K562 (cell line): ENCODE measurements at regions not wholly inside any gene's neighbourhood (a gene's known extent, or its start where the extent isn't known, plus 50 kb on each side); places are given as distances from the start of the nearest gene placed in this dataset.

Experiments used
- BHLHE40 ChIP-seq: IDR thresholded peaks from 2 replicates; pipeline ENCODE4 v1.6.1; 2011; ENCODE audit warnings: low read length, improper control_type of control experiment
- GATA2 ChIP-seq: sonication (generic); formaldehyde crosslinking; IDR thresholded peaks from 2 replicates; pipeline ENCODE4 v1.4.0; 2020; ENCODE audit warnings: mild to moderate bottlenecking, missing genetic modification reagents
- HDAC3 ChIP-seq: fragments of 450-650 bp; IDR thresholded peaks from 2 replicates; pipeline ENCODE4 v1.6.1; 2018; ENCODE audit warnings: borderline replicate concordance, mild to moderate bottlenecking, moderate library complexity; ENCODE audit not compliant: partially characterized antibody
- HLTF ChIP-seq: fragments of 450-650 bp; IDR thresholded peaks from 2 replicates; pipeline ENCODE4 v1.6.1; 2016
- LEF1 ChIP-seq: fragments of 450-650 bp; IDR thresholded peaks from 2 replicates; pipeline ENCODE4 v1.6.1; 2016; ENCODE audit warnings: mild to moderate bottlenecking
- MAZ ChIP-seq, 2 experiments: fragments of 450-650 bp in 1 of 2; sonication (generic) in 1 of 2; formaldehyde crosslinking; IDR thresholded peaks in 1 of 2; conservative IDR thresholded peaks in 1 of 2; 2 replicates each; pipeline versions ENCODE4 v1.4.0 to v1.5.0; 2020; ENCODE audit warnings: mild to moderate bottlenecking in 1 of 2, missing genetic modification reagents in 1 of 2
- MYC ChIP-seq, 2 experiments: fragments of 250-450 bp in 1 of 2; sonication (Bioruptor Pico) in 1 of 2; IDR thresholded peaks; 2 replicates each; pipeline versions ENCODE4 v1.5.1 to v1.6.1; 2012 to 2021; ENCODE audit warnings: low read depth in 2 of 2, borderline replicate concordance in 1 of 2, improper control_type of control experiment in 1 of 2, low read length in 1 of 2, mild to moderate bottlenecking in 1 of 2, moderate library complexity in 1 of 2
- POU5F1 ChIP-seq: fragments of 150-350 bp; IDR thresholded peaks from 2 replicates; pipeline ENCODE4 v1.6.1; 2014; ENCODE audit warnings: borderline replicate concordance, low read length, low read depth, mild to moderate bottlenecking; ENCODE audit not compliant: partially characterized antibody
- RFX7 ChIP-seq: fragments of 250-450 bp; sonication (Bioruptor Pico); IDR thresholded peaks from 2 replicates; pipeline ENCODE4 v1.5.1; 2021; ENCODE audit warnings: mild to moderate bottlenecking
- SRSF9 ChIP-seq: fragments of 200-400 bp; formaldehyde crosslinking; IDR thresholded peaks from 2 replicates; pipeline ENCODE4 v1.6.1; 2017; ENCODE audit warnings: low read depth, low read length, borderline replicate concordance
- XRCC5 ChIP-seq: fragments of 200-400 bp; formaldehyde crosslinking; IDR thresholded peaks from 2 replicates; pipeline ENCODE4 v1.6.1; 2017; ENCODE audit warnings: low read depth, mild to moderate bottlenecking, low read length
- TF ChIP-seq, protein P1 (sequence below): fragments of 200-800 bp; sonication (Bioruptor generic); IDR thresholded peaks from 2 replicates; pipeline ENCODE4 v1.6.1; 2017; ENCODE audit warnings: missing genetic modification characterization, missing compliant biosample characterization
- TF ChIP-seq, protein P2 (sequence below): sonication (generic); formaldehyde crosslinking; IDR thresholded peaks from 2 replicates; pipeline ENCODE4 v1.8.0; 2022; ENCODE audit warnings: missing genetic modification reagents, mild to moderate bottlenecking, borderline replicate concordance
- TF ChIP-seq, protein P3 (sequence below): fragments of 150-350 bp; IDR thresholded peaks from 2 replicates; pipeline ENCODE4 v1.6.1; 2014; ENCODE audit warnings: low read depth, mild to moderate bottlenecking, low read length, borderline replicate concordance

DNA sequence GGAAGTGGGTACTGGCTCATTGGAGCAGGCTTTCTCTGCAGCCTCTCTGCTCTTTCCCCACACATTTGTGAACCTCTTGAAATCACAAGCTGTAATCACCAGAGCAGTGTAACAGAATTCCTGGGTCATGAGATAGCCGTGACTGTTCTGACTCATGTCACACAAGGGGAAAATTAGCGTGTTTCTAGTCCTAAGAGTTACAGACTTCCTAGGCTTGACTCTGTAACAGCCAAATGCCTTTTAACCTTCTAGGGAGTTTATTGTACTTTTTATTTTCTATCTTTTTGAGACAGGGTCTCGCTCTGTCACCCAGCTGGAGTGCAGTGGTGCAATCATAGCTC, 54.7 kb upstream of the TRAK1 start (continued):
- TF ChIP-seq POU5F1 (no peak), SRSF9 (no peak), MAZ (CRISPR knock-in tag; conservative IDR thresholded peaks at IDR 0.05 in 1 of 2, IDR thresholded peaks at IDR 0.05 in 1 of 2) (0 out of 4 replicates have a peak, but pooled peaks of 1 of the 2 experiments have one; percentile 27), RFX7 (no peak), BHLHE40 (peak; percentile 20; the same call in 1 of the 2 replicates), HDAC3 (no peak), XRCC5 (no peak), MYC (IDR thresholded peaks at IDR 0.05; ENCODE audit: low read depth, low read length) (0 out of 2 replicates have a peak, but pooled peaks have one; percentile 13), MYC (CRISPR knock-in tag; IDR thresholded peaks at IDR 0.05; ENCODE audit: borderline replicate concordance, low read depth) (no peak), GATA2 (CRISPR knock-in tag) (peak; percentile 60), LEF1 (peak; percentile 45; the same call in 1 of the 2 replicates), HLTF (no peak)
- TF ChIP-seq, protein P1, sequence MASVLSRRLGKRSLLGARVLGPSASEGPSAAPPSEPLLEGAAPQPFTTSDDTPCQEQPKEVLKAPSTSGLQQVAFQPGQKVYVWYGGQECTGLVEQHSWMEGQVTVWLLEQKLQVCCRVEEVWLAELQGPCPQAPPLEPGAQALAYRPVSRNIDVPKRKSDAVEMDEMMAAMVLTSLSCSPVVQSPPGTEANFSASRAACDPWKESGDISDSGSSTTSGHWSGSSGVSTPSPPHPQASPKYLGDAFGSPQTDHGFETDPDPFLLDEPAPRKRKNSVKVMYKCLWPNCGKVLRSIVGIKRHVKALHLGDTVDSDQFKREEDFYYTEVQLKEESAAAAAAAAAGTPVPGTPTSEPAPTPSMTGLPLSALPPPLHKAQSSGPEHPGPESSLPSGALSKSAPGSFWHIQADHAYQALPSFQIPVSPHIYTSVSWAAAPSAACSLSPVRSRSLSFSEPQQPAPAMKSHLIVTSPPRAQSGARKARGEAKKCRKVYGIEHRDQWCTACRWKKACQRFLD (CRISPR knock-in tag) = peak; percentile 69; the same call in 1 of the 2 replicates
- TF ChIP-seq, protein P2, sequence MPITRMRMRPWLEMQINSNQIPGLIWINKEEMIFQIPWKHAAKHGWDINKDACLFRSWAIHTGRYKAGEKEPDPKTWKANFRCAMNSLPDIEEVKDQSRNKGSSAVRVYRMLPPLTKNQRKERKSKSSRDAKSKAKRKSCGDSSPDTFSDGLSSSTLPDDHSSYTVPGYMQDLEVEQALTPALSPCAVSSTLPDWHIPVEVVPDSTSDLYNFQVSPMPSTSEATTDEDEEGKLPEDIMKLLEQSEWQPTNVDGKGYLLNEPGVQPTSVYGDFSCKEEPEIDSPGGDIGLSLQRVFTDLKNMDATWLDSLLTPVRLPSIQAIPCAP = no peak
- TF ChIP-seq, protein P3, sequence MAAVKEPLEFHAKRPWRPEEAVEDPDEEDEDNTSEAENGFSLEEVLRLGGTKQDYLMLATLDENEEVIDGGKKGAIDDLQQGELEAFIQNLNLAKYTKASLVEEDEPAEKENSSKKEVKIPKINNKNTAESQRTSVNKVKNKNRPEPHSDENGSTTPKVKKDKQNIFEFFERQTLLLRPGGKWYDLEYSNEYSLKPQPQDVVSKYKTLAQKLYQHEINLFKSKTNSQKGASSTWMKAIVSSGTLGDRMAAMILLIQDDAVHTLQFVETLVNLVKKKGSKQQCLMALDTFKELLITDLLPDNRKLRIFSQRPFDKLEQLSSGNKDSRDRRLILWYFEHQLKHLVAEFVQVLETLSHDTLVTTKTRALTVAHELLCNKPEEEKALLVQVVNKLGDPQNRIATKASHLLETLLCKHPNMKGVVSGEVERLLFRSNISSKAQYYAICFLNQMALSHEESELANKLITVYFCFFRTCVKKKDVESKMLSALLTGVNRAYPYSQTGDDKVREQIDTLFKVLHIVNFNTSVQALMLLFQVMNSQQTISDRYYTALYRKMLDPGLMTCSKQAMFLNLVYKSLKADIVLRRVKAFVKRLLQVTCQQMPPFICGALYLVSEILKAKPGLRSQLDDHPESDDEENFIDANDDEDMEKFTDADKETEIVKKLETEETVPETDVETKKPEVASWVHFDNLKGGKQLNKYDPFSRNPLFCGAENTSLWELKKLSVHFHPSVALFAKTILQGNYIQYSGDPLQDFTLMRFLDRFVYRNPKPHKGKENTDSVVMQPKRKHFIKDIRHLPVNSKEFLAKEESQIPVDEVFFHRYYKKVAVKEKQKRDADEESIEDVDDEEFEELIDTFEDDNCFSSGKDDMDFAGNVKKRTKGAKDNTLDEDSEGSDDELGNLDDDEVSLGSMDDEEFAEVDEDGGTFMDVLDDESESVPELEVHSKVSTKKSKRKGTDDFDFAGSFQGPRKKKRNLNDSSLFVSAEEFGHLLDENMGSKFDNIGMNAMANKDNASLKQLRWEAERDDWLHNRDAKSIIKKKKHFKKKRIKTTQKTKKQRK = no peak
